ENCODE measurements at regions not wholly inside any gene's neighbourhood (a gene's known extent, or its start where the extent isn't known, plus 50 kb on each side); places are given as distances from the start of the nearest gene placed in this dataset.

DNA sequence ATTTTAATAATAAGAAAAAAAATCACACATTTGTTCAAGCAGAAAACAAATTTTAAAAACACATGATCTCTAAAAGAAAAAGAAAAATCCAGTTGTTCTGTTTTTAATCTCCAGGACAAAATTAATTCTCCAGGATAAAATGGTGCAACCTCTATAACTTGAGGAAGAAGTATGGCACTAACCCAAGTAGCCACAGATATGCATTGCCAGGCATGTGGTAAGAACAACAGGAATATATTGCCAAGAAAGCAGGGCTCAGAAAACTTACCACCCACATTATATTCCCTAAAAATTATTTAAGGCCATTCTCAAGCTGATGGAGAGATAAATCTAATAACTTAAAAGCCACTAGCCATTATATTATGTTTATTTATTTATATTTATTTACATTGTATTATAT is 295.7 kb upstream of the TMCO5A start:
- Histone ChIP-seq H3K4me1 (ENCODE audit: control insufficient read depth, low read length) (no peaks in the 10 kb centered on the region), H3K27ac (ENCODE audit: low read depth, low read length) (no peak overlapping the region), H3K27me3 (ENCODE audit: control insufficient read depth, low read length) (no peaks in the 10 kb centered on the region), H3K36me3 (ENCODE audit: control insufficient read depth, low read length) (no peaks in the 10 kb centered on the region), H3K79me2 (ENCODE audit: control insufficient read depth, low read length) (no peaks in the 10 kb centered on the region), H3K4me3 (ENCODE audit: low read length) (no peak overlapping the region), H3K4me2 (ENCODE audit: low read length) (no peak overlapping the region), H3K9me3 (ENCODE audit: control insufficient read depth, insufficient read depth, low read length) (no peaks in the 10 kb centered on the region), H3K9me2 (replicated peaks; ENCODE audit: control insufficient read depth, low read length) (no peaks in the 10 kb centered on the region), H4K20me1 (ENCODE audit: control insufficient read depth, insufficient read depth, low read depth, low read length) (no peaks in the 10 kb centered on the region), H3F3A (ENCODE audit: control insufficient read depth, insufficient read depth) (no peaks in the 10 kb centered on the region)
- TF ChIP-seq EZH2phosphoT487 (IDR thresholded peaks at IDR 0.05; ENCODE audit: borderline replicate concordance, low read length) (no peak), CTCF (IDR thresholded peaks at IDR 0.05; ENCODE audit: low read depth, low read length, poor library complexity, severe bottlenecking) (no peak)

DNA sequence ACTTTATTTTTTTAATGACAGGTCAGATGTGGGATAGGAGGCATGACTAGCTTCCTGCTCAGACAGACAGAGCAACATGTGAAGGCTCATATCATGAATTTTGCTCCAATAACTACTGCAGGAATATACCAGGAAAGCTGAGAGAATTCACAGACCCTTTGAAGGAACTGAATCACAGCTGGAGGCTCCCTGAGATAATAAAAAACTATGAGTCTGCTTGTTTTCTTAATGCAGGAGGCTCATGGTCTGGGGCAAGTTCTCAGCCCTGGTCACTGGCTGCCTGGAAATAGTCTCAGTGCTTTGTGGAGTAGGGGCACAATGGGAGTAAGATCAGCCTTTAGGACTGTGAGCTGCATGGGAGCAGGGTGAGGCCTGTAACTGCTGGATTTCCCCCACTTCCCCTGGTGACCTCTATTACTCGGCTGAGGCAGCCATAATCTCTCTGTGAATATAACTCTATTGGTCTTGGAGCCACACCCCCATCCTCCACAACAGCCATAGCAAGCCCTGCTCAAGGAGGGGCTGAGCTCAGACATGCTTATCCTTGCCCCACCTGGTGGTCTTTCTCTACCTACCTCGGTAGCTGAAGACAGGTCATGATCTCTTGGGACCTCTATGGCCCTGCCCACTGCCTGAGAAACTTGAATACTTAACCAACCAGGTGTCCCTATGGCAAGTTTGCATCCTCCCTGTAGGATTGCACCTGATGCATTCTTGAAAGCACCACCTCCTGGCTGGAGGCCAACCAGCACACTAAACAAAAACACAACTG is 281.6 kb upstream of the TMCO5A start:
- H3K9me3 ChIP-seq (ENCODE audit: control insufficient read depth, insufficient read depth, low read length), result peaks cover 6% of the 10 kb centered on the region; the same call in 1 of the 2 replicates
- no peak overlapping the region for H3K4me2 ChIP-seq (ENCODE audit: low read length)
- H3K79me2 ChIP-seq (ENCODE audit: control insufficient read depth, low read length), result no peaks in the 10 kb centered on the region
- no peaks in the 10 kb centered on the region for H3K27me3 ChIP-seq (ENCODE audit: control insufficient read depth, low read length)
- no peak for TF ChIP-seq CTCF (IDR thresholded peaks at IDR 0.05; ENCODE audit: low read depth, low read length, poor library complexity, severe bottlenecking)
- TF ChIP-seq EZH2phosphoT487 (IDR thresholded peaks at IDR 0.05; ENCODE audit: borderline replicate concordance, low read length), result no peak
- no peaks in the 10 kb centered on the region for H3K9me2 ChIP-seq (replicated peaks; ENCODE audit: control insufficient read depth, low read length)
- no peaks in the 10 kb centered on the region for H4K20me1 ChIP-seq (ENCODE audit: control insufficient read depth, insufficient read depth, low read depth, low read length)
- no peak overlapping the region for H3K27ac ChIP-seq (ENCODE audit: low read depth, low read length)
- no peaks in the 10 kb centered on the region for H3K4me1 ChIP-seq (ENCODE audit: control insufficient read depth, low read length)
- H3F3A ChIP-seq (ENCODE audit: control insufficient read depth, insufficient read depth), result no peaks in the 10 kb centered on the region
- H3K36me3 ChIP-seq (ENCODE audit: control insufficient read depth, low read length), result no peaks in the 10 kb centered on the region
- no peak overlapping the region for H3K4me3 ChIP-seq (ENCODE audit: low read length)

DNA sequence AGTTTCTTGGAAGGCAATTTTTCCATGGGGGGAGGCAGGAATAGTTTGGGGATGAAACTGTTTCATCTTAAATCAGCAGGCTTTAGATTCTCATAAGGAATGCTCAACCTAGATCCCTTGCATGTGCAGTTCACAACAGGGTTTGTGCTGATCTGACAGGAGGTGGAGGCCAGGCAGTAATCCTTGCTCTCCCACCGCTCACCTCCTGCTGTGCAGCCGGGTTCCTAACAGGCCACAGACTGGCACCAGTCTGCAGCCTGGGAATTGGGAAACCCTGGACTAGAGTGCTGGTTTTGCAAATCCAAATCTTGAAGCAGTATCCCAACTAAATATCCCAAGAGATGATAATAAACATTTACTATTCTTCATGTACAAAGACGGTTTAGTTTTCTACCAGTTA is 256.3 kb upstream of the TMCO5A start:
- Histone ChIP-seq H4K20me1 (ENCODE audit: control insufficient read depth, insufficient read depth, low read depth, low read length) (no peaks in the 10 kb centered on the region), H3K27ac (ENCODE audit: low read depth, low read length) (no peak overlapping the region), H3K36me3 (ENCODE audit: control insufficient read depth, low read length) (no peaks in the 10 kb centered on the region), H3K27me3 (ENCODE audit: control insufficient read depth, low read length) (no peaks in the 10 kb centered on the region), H3K9me2 (replicated peaks; ENCODE audit: control insufficient read depth, low read length) (no peaks in the 10 kb centered on the region), H3K4me1 (ENCODE audit: control insufficient read depth, low read length) (no peaks in the 10 kb centered on the region), H3K4me3 (ENCODE audit: low read length) (no peak overlapping the region), H3K9me3 (ENCODE audit: control insufficient read depth, insufficient read depth, low read length) (no peaks in the 10 kb centered on the region), H3F3A (ENCODE audit: control insufficient read depth, insufficient read depth) (no peaks in the 10 kb centered on the region), H3K4me2 (ENCODE audit: low read length) (no peak overlapping the region), H3K79me2 (ENCODE audit: control insufficient read depth, low read length) (no peaks in the 10 kb centered on the region)
- TF ChIP-seq CTCF (IDR thresholded peaks at IDR 0.05; ENCODE audit: low read depth, low read length, poor library complexity, severe bottlenecking), result no peak
- TF ChIP-seq EZH2phosphoT487 (IDR thresholded peaks at IDR 0.05; ENCODE audit: borderline replicate concordance, low read length), result no peak
